Keratinocyte (primary cell): ENCODE measurements at regions not wholly inside any gene's neighbourhood (a gene's known extent, or its start where the extent isn't known, plus 50 kb on each side); places are given as distances from the start of the nearest gene placed in this dataset.

Experiments
- DNase-seq: peaks from one replicate; pipeline ENCODE4 v3.0.0-alpha.2; 2011; ENCODE audit warnings: low read depth, missing footprints, low spot score
- FAIRE-seq: peaks from 2 replicates; lab custom pipeline; 2011; peaks lifted over from hg19 to GRCh38; lab: Jason Lieb, UNC
- H2AFZ ChIP-seq: 2 replicates; pipeline ENCODE4 v1.6.0; 2012; ENCODE audit warnings: low read length, control low read depth, inconsistent platforms; ENCODE audit not compliant: control insufficient read depth
- H3K27ac ChIP-seq: 2 replicates; pipeline ENCODE4 v1.5.1; 2011; ENCODE audit warnings: low read length; ENCODE audit not compliant: control insufficient read depth, insufficient read depth
- H3K27me3 ChIP-seq: 3 replicates; pipeline ENCODE4 v1.6.0; 2011; ENCODE audit warnings: low read length; ENCODE audit not compliant: control insufficient read depth, insufficient read depth; ENCODE audit errors: extremely low read depth
- H3K36me3 ChIP-seq, 2 experiments: 2 replicates in 1 of 2; 3 replicates in 1 of 2; pipeline ENCODE4 v1.5.1; 2011; ENCODE audit warnings: low read length in 2 of 2, mild to moderate bottlenecking in 1 of 2; ENCODE audit not compliant: control insufficient read depth in 2 of 2, insufficient read depth in 2 of 2; ENCODE audit errors: extremely low read depth in 1 of 2
- H3K4me1 ChIP-seq: 3 replicates; pipeline ENCODE4 v1.5.1; 2011; ENCODE audit warnings: low read length; ENCODE audit not compliant: control insufficient read depth, insufficient read depth; ENCODE audit errors: extremely low read depth
- H3K4me2 ChIP-seq: 3 replicates; pipeline ENCODE4 v1.6.0; 2011; ENCODE audit warnings: low read depth, low read length; ENCODE audit not compliant: control insufficient read depth, insufficient read depth; ENCODE audit errors: extremely low read depth
- H3K4me3 ChIP-seq, 3 experiments: fragments of 200-600 bp in 1 of 3; sonication (generic) in 1 of 3; 2 replicates in 2 of 3; 3 replicates in 1 of 3; pipeline ENCODE4 v1.5.1; 2011 to 2016; ENCODE audit warnings: low read length in 3 of 3, mild to moderate bottlenecking in 3 of 3, control low read depth in 2 of 3, inconsistent platforms in 1 of 3, low read depth in 1 of 3, mixed read lengths in 1 of 3, mixed run types in 1 of 3, moderate library complexity in 1 of 3; ENCODE audit not compliant: control insufficient read depth in 2 of 3, insufficient read depth in 2 of 3; ENCODE audit errors: extremely low read depth in 1 of 3
- H3K79me2 ChIP-seq: 2 replicates; pipeline ENCODE4 v1.6.0; 2012; ENCODE audit warnings: low read length; ENCODE audit not compliant: control insufficient read depth, insufficient read depth
- H3K9ac ChIP-seq: 3 replicates; pipeline ENCODE4 v1.6.0; 2011; ENCODE audit warnings: low read length; ENCODE audit not compliant: control insufficient read depth, insufficient read depth; ENCODE audit errors: extremely low read depth
- H3K9me1 ChIP-seq: 3 replicates; pipeline ENCODE4 v1.6.0; 2011; ENCODE audit warnings: low read length; ENCODE audit not compliant: control insufficient read depth, insufficient read depth; ENCODE audit errors: extremely low read depth
- H3K9me3 ChIP-seq: 2 replicates; pipeline ENCODE4 v1.5.1; 2012; ENCODE audit warnings: low read depth, low read length; ENCODE audit not compliant: control insufficient read depth
- H4K20me1 ChIP-seq: 3 replicates; pipeline ENCODE4 v1.6.0; 2011; ENCODE audit warnings: low read length; ENCODE audit not compliant: control insufficient read depth, insufficient read depth; ENCODE audit errors: extremely low read depth
- EZH2 ChIP-seq: IDR thresholded peaks from one replicate; pipeline ENCODE4 v1.6.1; 2012; ENCODE audit warnings: inconsistent platforms, mild to moderate bottlenecking, low read length, moderate library complexity
- dilution Hi-C: fragments of 300-500 bp; cut with MboI; formaldehyde crosslinking; loops from one replicate; pipeline ENCODE4 v1.7.0; 2020; ENCODE audit warnings: low sequenced_read_pairs; ENCODE audit not compliant: extremely low pct_ligation_motif_present
- TF ChIP-seq, protein P1 (sequence below), 3 experiments: IDR thresholded peaks in 1 of 3; conservative IDR thresholded peaks in 1 of 3; optimal IDR thresholded peaks in 1 of 3; 2 replicates in 2 of 3; 3 replicates in 1 of 3; pipeline versions ENCODE3 to v1.5.1; 2011; ENCODE audit warnings: low read length in 3 of 3, mild to moderate bottlenecking in 3 of 3, moderate library complexity in 2 of 3, control low read depth in 1 of 3, inconsistent platforms in 1 of 3; ENCODE audit not compliant: insufficient read depth in 2 of 3; ENCODE audit errors: extremely low read depth in 1 of 3

DNA sequence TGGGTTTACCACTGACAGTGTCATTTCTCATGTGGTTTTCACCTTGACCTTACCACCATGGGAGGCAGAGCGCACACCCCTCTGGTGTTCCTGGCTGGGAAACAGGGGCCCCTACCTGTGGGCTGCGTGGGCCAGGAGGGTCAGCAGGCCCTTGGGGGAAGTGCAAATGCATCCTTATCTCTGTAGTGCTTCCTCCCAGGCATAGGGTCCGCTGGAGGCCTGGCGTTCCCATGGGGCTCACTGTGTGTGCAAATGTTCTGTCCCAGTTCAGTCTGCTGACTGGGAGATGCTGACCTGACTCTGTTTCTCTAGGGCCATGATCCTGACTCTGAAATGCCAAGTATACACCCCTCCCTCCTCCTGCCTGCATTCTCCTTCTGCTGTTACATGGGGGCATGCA, 81.3 kb downstream of the SLC25A47 start:
- dilution Hi-C loops, result no loop called here
- H4K20me1 ChIP-seq, result no peaks in the 10 kb centered on the region

DNA sequence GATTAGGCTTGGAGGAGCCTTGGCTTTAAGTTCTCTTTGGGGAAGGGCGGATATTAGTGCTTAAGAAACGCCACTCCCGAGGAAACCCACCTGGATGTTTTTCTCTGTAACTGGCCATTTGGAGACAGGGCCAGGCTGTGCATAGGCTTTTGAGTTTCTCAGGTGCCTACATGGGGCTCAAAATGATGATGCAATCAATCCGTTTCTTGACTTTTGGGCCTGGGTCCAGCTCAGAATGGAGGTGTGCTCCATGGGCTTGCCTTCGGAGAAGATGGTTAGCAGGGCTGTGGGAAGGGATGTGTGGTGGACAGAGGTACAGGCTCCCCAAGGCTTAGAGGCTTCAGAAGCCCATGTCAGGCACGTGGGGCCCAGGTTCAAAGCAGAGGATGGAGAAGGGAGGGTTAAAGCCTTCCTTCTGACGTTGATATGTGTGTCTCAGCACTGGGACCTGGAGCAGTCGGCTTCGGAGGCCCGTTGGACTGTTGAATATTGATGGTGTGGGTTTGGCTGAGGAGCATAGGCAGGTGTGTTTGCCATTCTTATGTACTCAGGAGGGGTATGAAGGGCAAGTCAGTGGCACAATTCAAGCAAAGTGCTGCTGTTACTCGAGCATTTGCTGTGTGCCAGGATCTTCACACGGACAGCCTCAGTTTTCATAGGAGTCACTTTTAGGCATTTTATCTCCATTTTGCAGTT, 82.8 kb downstream of the SLC25A47 start:
- H3K27me3 ChIP-seq, result no peaks in the 10 kb centered on the region
- peaks cover 10% of the 10 kb centered on the region for H3K4me1 ChIP-seq
- no peaks in the 10 kb centered on the region for H3K9me3 ChIP-seq
- DNase-seq, result no peak
- H3K9me1 ChIP-seq, result peaks cover 2% of the 10 kb centered on the region
- H3K79me2 ChIP-seq, result no peaks in the 10 kb centered on the region
- H3K9ac ChIP-seq, result no peak overlapping the region
- H4K20me1 ChIP-seq, result no peaks in the 10 kb centered on the region
- H3K36me3 ChIP-seq, result no peaks in the 10 kb centered on the region
- H2AFZ ChIP-seq, result no peak overlapping the region
- no peak overlapping the region for H3K27ac ChIP-seq
- no peak overlapping the region for H3K4me2 ChIP-seq
- TF ChIP-seq EZH2, result no peak
- TF ChIP-seq, protein P1, sequence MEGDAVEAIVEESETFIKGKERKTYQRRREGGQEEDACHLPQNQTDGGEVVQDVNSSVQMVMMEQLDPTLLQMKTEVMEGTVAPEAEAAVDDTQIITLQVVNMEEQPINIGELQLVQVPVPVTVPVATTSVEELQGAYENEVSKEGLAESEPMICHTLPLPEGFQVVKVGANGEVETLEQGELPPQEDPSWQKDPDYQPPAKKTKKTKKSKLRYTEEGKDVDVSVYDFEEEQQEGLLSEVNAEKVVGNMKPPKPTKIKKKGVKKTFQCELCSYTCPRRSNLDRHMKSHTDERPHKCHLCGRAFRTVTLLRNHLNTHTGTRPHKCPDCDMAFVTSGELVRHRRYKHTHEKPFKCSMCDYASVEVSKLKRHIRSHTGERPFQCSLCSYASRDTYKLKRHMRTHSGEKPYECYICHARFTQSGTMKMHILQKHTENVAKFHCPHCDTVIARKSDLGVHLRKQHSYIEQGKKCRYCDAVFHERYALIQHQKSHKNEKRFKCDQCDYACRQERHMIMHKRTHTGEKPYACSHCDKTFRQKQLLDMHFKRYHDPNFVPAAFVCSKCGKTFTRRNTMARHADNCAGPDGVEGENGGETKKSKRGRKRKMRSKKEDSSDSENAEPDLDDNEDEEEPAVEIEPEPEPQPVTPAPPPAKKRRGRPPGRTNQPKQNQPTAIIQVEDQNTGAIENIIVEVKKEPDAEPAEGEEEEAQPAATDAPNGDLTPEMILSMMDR (optimal IDR thresholded peaks at IDR 0.05 in 1 of 3, IDR thresholded peaks at IDR 0.05 in 1 of 3, conservative IDR thresholded peaks at IDR 0.05 in 1 of 3; ENCODE audit: extremely low read depth in 1 of 3, insufficient read depth in 2 of 3, low read length in 3 of 3), result no peak
- dilution Hi-C loops, result no loop called here
- no peak overlapping the region for H3K4me3 ChIP-seq
- no peak for FAIRE-seq

More for the DNA sequence above, 81.3 kb downstream of the SLC25A47 start:
- Histone ChIP-seq H3K4me1 (peaks cover 7% of the 10 kb centered on the region), H3K4me3 (no peak overlapping the region), H3K36me3 (no peaks in the 10 kb centered on the region), H3K4me2 (no peak overlapping the region), H2AFZ (no peak overlapping the region), H3K79me2 (no peaks in the 10 kb centered on the region), H3K9me3 (no peaks in the 10 kb centered on the region), H3K27me3 (no peaks in the 10 kb centered on the region), H3K9ac (no peak overlapping the region), H3K9me1 (peaks cover 2% of the 10 kb centered on the region), H3K27ac (no peak overlapping the region)
- DNase-seq, result no peak
- no peak for FAIRE-seq
- TF ChIP-seq, protein P1 (optimal IDR thresholded peaks at IDR 0.05 in 1 of 3, IDR thresholded peaks at IDR 0.05 in 1 of 3, conservative IDR thresholded peaks at IDR 0.05 in 1 of 3; ENCODE audit: extremely low read depth in 1 of 3, insufficient read depth in 2 of 3, low read length in 3 of 3), result no peak
- no peak for TF ChIP-seq EZH2
